ENCODE measurements at regions not wholly inside any gene's neighbourhood (a gene's known extent, or its start where the extent isn't known, plus 50 kb on each side); places are given as distances from the start of the nearest gene placed in this dataset.

- no peaks in the 10 kb centered on the region for H4K20me1 ChIP-seq (replicated peaks; ENCODE audit: control insufficient read depth, insufficient read depth, low read length)
- H3K9me3 ChIP-seq (replicated peaks; ENCODE audit: control insufficient read depth, insufficient read depth, low read depth, low read length): no peaks in the 10 kb centered on the region
- in situ Hi-C loops (cut with MboI) (no loop called here), intact Hi-C loops (cut with micrococcal nuclease) (no loop called here)
- WGBS (ENCODE audit: insufficient coverage, low coverage, missing lambda C conversion rate): 3% methylated on average over 2 of the region's 2 CpGs
- no TSS peak for BruUV-seq (replicated peaks)
- ATAC-seq: no peak
- no peaks in the 10 kb centered on the region for H3K79me2 ChIP-seq (ENCODE audit: control insufficient read depth, insufficient read depth, low read length)
- no peak overlapping the region for H2AFZ ChIP-seq (ENCODE audit: low read depth, low read length)
- DNase-seq (ENCODE audit: extremely low read depth in 1 of 4, low spot score in 3 of 4): no peak
- H3K27ac ChIP-seq (ENCODE audit: extremely low read depth, low read depth, low read length): no peak overlapping the region
- H3K9ac ChIP-seq (ENCODE audit: insufficient read depth in 1 of 2, low read depth in 2 of 2, low read length in 2 of 2): no peak overlapping the region; a peak in 1 of 4 replicates
- H3K4me3 ChIP-seq: no peak overlapping the region
- no peaks in the 10 kb centered on the region; a peak in 1 of 5 replicates for H3K4me1 ChIP-seq (replicated peaks in 1 of 2; ENCODE audit: control insufficient read depth in 2 of 2, insufficient read depth in 2 of 2, low read length in 2 of 2)
- H3K36me3 ChIP-seq (ENCODE audit: control insufficient read depth, insufficient read depth, low read length): no peaks in the 10 kb centered on the region
- no peaks in the 10 kb centered on the region for H3K9me1 ChIP-seq (ENCODE audit: control insufficient read depth, insufficient read depth, low read length)
- H3K4me2 ChIP-seq (ENCODE audit: insufficient read depth, low read length): no peak overlapping the region
- POLR2A ChIA-PET: interaction anchor here (0.5 to 0.8 kb wide), 3 partner anchors 12 to 228 kb away, joined by 3 to 4 read pairs (median 3); no protein-coding TSS in a partner anchor
- peaks cover 7% of the 10 kb centered on the region in 2 experiments; a peak in 3 of 5 replicates for H3K27me3 ChIP-seq (ENCODE audit: control insufficient read depth in 2 of 2, insufficient read depth in 2 of 2, low read length in 2 of 2)
- FAIRE-seq: no peak
- CTCF ChIA-PET (ENCODE audit: low intra/inter-chr PET ratio): no interaction called here
- TF ChIP-seq HCFC1 (IDR thresholded peaks at IDR 0.05; ENCODE audit: low read depth, low read length) (no peak), BRCA1 (IDR thresholded peaks at IDR 0.05) (no peak), BRCA1 (CRISPR knock-in tag; IDR thresholded peaks at IDR 0.05) (no peak), FIP1L1 (IDR thresholded peaks at IDR 0.05; ENCODE audit: low read depth, low read length, poor library complexity, severe bottlenecking) (no peak), NEUROD1 (IDR thresholded peaks at IDR 0.05; ENCODE audit: borderline replicate concordance, low read depth, low read length, partially characterized antibody) (no peak), SNIP1 (IDR thresholded peaks at IDR 0.05; ENCODE audit: low read depth) (no peak), ZNF778 (CRISPR knock-in tag; IDR thresholded peaks at IDR 0.05) (no peak), TEAD1 (CRISPR knock-in tag; IDR thresholded peaks at IDR 0.05) (no peak), SAP30 (IDR thresholded peaks at IDR 0.05; ENCODE audit: borderline replicate concordance, insufficient read depth, low read depth, low read length, poor library complexity, severe bottlenecking) (no peak), ARID4B (CRISPR knock-in tag; IDR thresholded peaks at IDR 0.05) (no peak), NR2C2 (CRISPR knock-in tag; IDR thresholded peaks at IDR 0.05) (no peak), NR2C2 (tag; IDR thresholded peaks at IDR 0.05) (no peak), SOX6 (IDR thresholded peaks at IDR 0.05) (no peak), ZNF311 (CRISPR knock-in tag; IDR thresholded peaks at IDR 0.05) (no peak), ARNT (IDR thresholded peaks at IDR 0.05) (no peak), RUNX1 (IDR thresholded peaks at IDR 0.05; ENCODE audit: low read depth) (no peak), ZKSCAN8 (CRISPR knock-in tag; IDR thresholded peaks at IDR 0.05) (no peak), CREB1 (IDR thresholded peaks at IDR 0.05) (no peak), CREB1 (CRISPR knock-in tag; IDR thresholded peaks at IDR 0.05) (no peak), HDAC3 (IDR thresholded peaks at IDR 0.05; ENCODE audit: borderline replicate concordance, partially characterized antibody) (no peak)
Measured at GRCh38 chr12:25324861-25325260, 74.1 kb upstream of the KRAS start.
